Neural crest cell (in vitro differentiated cells): ENCODE measurements at regions not wholly inside any gene's neighbourhood (a gene's known extent, or its start where the extent isn't known, plus 50 kb on each side); places are given as distances from the start of the nearest gene placed in this dataset.

Experiments used
- DNase-seq: peaks from one replicate; pipeline ENCODE4 v3.0.0; 2021; ENCODE audit warnings: low read depth, mixed read lengths, low spot score
- H3K27ac Mint-ChIP-seq: one replicate; pipeline ENCODE4 v1.8.0; 2021; ENCODE audit warnings: mild to moderate bottlenecking, mixed read lengths; ENCODE audit not compliant: unreplicated experiment
- H3K27me3 Mint-ChIP-seq: 2 replicates; pipeline ENCODE4 v1.8.0; 2021; ENCODE audit warnings: low read depth, mild to moderate bottlenecking, mixed read lengths
- H3K36me3 Mint-ChIP-seq: 2 replicates; pipeline ENCODE4 v1.8.0; 2021; ENCODE audit warnings: low read depth, mild to moderate bottlenecking, mixed read lengths
- H3K4me1 Mint-ChIP-seq: 2 replicates; pipeline ENCODE4 v1.8.0; 2021; ENCODE audit warnings: mixed read lengths
- H3K4me3 Mint-ChIP-seq: one replicate; pipeline ENCODE4 v1.8.0; 2021; ENCODE audit warnings: mild to moderate bottlenecking, mixed read lengths
- H3K9me3 Mint-ChIP-seq: 2 replicates; pipeline ENCODE4 v1.8.0; 2021; ENCODE audit warnings: mixed read lengths
- TF ChIP-seq, protein P1 (sequence below): fragments of 200-600 bp; sonication (generic); conservative IDR thresholded peaks from 2 replicates; pipeline ENCODE4 v1.5.0; 2021; ENCODE audit warnings: antibody characterized with exemption, mild to moderate bottlenecking

DNA sequence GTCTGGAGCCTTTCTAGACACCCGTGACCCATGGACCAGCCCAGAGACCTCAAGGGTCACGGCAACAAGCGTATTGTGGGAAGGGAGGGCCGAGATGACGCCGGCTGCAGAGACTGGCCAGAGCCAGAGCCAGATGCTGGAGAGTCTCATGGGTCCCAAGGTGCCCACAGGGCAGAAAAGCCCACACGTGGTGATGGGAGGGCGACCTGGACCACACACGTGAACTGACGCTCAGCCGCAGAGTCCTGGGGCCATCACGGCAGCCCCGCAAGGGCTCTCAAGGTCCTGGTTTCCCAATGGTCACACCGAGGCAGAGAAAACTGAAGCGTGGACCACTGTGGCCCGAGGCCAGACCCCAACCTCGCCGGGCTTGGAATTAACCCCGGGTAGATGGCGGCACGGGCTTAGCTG, 92.6 kb downstream of the YTHDF1 start:
- Mint-ChIP-seq H3K27me3 (peaks cover 15% of the 10 kb centered on the region), H3K4me1 (peaks cover 6% of the 10 kb centered on the region), H3K9me3 (no peaks in the 10 kb centered on the region), H3K4me3 (no peak overlapping the region), H3K27ac (no peak overlapping the region), H3K36me3 (no peaks in the 10 kb centered on the region)
- TF ChIP-seq, protein P1, sequence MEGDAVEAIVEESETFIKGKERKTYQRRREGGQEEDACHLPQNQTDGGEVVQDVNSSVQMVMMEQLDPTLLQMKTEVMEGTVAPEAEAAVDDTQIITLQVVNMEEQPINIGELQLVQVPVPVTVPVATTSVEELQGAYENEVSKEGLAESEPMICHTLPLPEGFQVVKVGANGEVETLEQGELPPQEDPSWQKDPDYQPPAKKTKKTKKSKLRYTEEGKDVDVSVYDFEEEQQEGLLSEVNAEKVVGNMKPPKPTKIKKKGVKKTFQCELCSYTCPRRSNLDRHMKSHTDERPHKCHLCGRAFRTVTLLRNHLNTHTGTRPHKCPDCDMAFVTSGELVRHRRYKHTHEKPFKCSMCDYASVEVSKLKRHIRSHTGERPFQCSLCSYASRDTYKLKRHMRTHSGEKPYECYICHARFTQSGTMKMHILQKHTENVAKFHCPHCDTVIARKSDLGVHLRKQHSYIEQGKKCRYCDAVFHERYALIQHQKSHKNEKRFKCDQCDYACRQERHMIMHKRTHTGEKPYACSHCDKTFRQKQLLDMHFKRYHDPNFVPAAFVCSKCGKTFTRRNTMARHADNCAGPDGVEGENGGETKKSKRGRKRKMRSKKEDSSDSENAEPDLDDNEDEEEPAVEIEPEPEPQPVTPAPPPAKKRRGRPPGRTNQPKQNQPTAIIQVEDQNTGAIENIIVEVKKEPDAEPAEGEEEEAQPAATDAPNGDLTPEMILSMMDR = no peak
- no peak for DNase-seq

GRCh38 chr20:63122626-63123025, 93.3 kb downstream of the YTHDF1 start:
- TF ChIP-seq, protein P1 = no peak
- no peak overlapping the region for H3K4me3 Mint-ChIP-seq
- H3K27me3 Mint-ChIP-seq = peaks cover 19% of the 10 kb centered on the region
- peaks cover 6% of the 10 kb centered on the region for H3K4me1 Mint-ChIP-seq
- H3K36me3 Mint-ChIP-seq = no peaks in the 10 kb centered on the region
- no peaks in the 10 kb centered on the region for H3K9me3 Mint-ChIP-seq
- DNase-seq = no peak
- no peak overlapping the region for H3K27ac Mint-ChIP-seq

DNA sequence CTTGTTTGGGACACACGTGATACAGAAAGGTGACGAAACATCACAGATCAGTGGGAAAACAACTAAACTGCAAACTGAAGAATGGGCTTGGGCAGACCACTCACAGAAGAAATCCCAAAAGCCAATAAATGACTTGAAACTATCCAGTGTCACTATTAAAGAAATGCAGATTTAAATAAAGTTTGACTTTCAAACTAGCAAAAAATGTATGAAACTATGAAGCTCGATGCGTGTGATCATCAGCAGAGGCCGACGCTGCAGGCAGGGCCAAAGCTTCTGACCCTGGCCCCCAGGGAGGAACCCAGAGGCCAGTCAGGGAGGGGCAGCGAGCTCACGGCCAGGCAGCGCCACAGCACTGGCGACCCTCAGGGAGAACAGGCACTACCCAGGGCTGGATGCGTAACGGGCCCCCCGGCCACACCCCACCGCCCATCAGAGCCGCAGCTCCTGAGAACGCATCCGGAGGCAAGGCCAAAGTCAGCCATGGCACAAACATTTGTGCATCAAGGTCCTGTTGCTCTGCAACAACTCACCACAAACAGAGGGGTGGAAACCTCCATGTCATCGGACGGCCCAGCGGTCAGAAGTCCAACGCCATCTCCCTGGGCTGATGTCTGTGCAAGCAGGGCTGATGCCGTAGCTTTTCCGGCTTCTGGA, 94.1 kb downstream of the YTHDF1 start:
- Mint-ChIP-seq H3K36me3 (no peaks in the 10 kb centered on the region), H3K27ac (no peak overlapping the region), H3K4me1 (peaks cover 6% of the 10 kb centered on the region), H3K4me3 (no peak overlapping the region), H3K27me3 (peaks cover 25% of the 10 kb centered on the region), H3K9me3 (no peaks in the 10 kb centered on the region)
- DNase-seq = no peak
- TF ChIP-seq, protein P1 = no peak

DNA sequence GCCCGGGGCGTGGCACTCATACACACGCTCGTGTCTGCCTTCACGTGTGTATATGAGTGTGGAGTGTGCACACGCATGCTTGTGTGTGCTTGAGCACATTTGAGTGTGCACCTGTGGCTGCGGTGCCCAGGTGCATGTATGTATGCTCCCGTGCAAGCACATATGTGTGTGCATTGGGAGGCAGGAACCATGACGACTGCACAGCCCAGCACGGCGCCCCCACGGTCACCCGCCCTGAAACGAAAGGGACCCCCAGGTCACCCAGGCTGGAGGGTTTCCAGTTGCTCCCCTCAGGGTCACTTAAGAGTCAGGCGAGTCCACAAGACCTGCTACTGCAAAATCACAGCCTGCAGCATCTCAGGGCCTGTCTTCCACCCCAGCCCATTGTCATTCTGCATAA, 94.7 kb downstream of the YTHDF1 start:
- TF ChIP-seq, protein P1 = no peak
- peaks cover 26% of the 10 kb centered on the region for H3K27me3 Mint-ChIP-seq
- H3K4me1 Mint-ChIP-seq = peaks cover 6% of the 10 kb centered on the region
- H3K27ac Mint-ChIP-seq = no peak overlapping the region
- H3K4me3 Mint-ChIP-seq = no peak overlapping the region
- H3K9me3 Mint-ChIP-seq = no peaks in the 10 kb centered on the region
- DNase-seq = no peak
- no peaks in the 10 kb centered on the region for H3K36me3 Mint-ChIP-seq

DNA sequence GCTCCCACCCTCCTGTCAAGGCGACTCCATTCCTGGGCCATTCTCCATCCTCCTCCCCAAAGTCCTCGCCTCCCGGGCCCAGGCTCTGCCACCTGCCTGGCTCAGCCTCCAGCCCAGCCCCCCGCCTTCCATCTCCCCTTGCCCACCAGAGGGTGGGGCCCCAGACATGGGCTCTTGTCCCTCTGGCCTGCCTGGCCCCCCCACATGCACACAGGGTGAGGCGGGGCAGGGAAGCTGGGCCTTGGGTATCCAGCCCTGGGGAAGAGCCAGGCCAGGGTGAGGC, 95.2 kb downstream of the YTHDF1 start:
- TF ChIP-seq, protein P1 = no peak
- DNase-seq = no peak
- Mint-ChIP-seq H3K36me3 (no peaks in the 10 kb centered on the region), H3K4me3 (no peak overlapping the region), H3K4me1 (peaks cover 6% of the 10 kb centered on the region), H3K9me3 (no peaks in the 10 kb centered on the region), H3K27ac (no peak overlapping the region), H3K27me3 (peaks cover 31% of the 10 kb centered on the region)
